WTC11 (cell line): ENCODE measurements at regions not wholly inside any gene's neighbourhood (a gene's known extent, or its start where the extent isn't known, plus 50 kb on each side); places are given as distances from the start of the nearest gene placed in this dataset.

Experiments used
- ATAC-seq: fragments of 200-7000 bp; cut with Tn5 transposase; 2 replicates; pipeline ENCODE4 v1.10.0; 2021; ENCODE audit warnings: mild to moderate bottlenecking, moderate library complexity
- CTCF ChIA-PET: fragments of 300-600 bp; sonication (Branson Sonifier 250); formaldehyde crosslinking; loops from one replicate; lab custom pipeline; 2021; ENCODE audit warnings: antibody characterized with exemption; lab: Charles Lee
- POLR2A ChIA-PET: fragments of 350-600 bp; sonication (Branson Sonifier 250); formaldehyde crosslinking; loops from one replicate; lab custom pipeline; 2021; ENCODE audit warnings: antibody characterized with exemption; lab: Charles Lee
- DNase-seq: peaks from one replicate; pipeline ENCODE4 v3.0.0; 2021; ENCODE audit warnings: low spot score
- H3K27ac Mint-ChIP-seq: 2 replicates; pipeline ENCODE4 v1.8.0; 2021; ENCODE audit warnings: mixed read lengths
- H3K27me3 Mint-ChIP-seq: 2 replicates; pipeline ENCODE4 v1.8.0; 2021; ENCODE audit warnings: low read depth, mild to moderate bottlenecking, moderate library complexity, mixed read lengths
- H3K36me3 Mint-ChIP-seq: 2 replicates; pipeline ENCODE4 v1.8.0; 2021; ENCODE audit warnings: mixed read lengths
- H3K4me1 Mint-ChIP-seq: 2 replicates; pipeline ENCODE4 v1.8.0; 2022; ENCODE audit warnings: mixed read lengths
- H3K4me3 Mint-ChIP-seq: 2 replicates; pipeline ENCODE4 v1.8.0; 2021; ENCODE audit warnings: mild to moderate bottlenecking, moderate library complexity, mixed read lengths
- H3K9me3 Mint-ChIP-seq: 2 replicates; pipeline ENCODE4 v1.8.0; 2021; ENCODE audit warnings: mixed read lengths
- ARID4B ChIP-seq: sonication (generic); formaldehyde crosslinking; IDR thresholded peaks from 2 replicates; pipeline ENCODE4 v1.8.0; 2023; ENCODE audit warnings: missing genetic modification reagents, mild to moderate bottlenecking, borderline replicate concordance
- ATF2 ChIP-seq: sonication (generic); formaldehyde crosslinking; IDR thresholded peaks from 2 replicates; pipeline ENCODE4 v1.8.1; 2022; ENCODE audit warnings: low read depth, missing genetic modification reagents, borderline replicate concordance
- CREB1 ChIP-seq: sonication (generic); formaldehyde crosslinking; IDR thresholded peaks from 2 replicates; pipeline ENCODE4 v1.8.0; 2023; ENCODE audit warnings: mild to moderate bottlenecking, missing genetic modification reagents
- ERG ChIP-seq: fragments of 250-450 bp; sonication (Bioruptor Pico); IDR thresholded peaks from 2 replicates; pipeline ENCODE4 v1.8.0; 2021; ENCODE audit warnings: mild to moderate bottlenecking
- IRF2 ChIP-seq: sonication (generic); formaldehyde crosslinking; IDR thresholded peaks from 2 replicates; pipeline ENCODE4 v1.8.0; 2022; ENCODE audit warnings: low read depth, missing genetic modification reagents, borderline replicate concordance
- KAT7 ChIP-seq: sonication (generic); formaldehyde crosslinking; IDR thresholded peaks from 2 replicates; pipeline ENCODE4 v1.8.1; 2023; ENCODE audit warnings: missing genetic modification reagents, mild to moderate bottlenecking, borderline replicate concordance
- MLX ChIP-seq: sonication (generic); formaldehyde crosslinking; IDR thresholded peaks from 2 replicates; pipeline ENCODE4 v1.8.1; 2023; ENCODE audit warnings: mild to moderate bottlenecking, missing genetic modification reagents, moderate library complexity
- NFYB ChIP-seq: sonication (generic); formaldehyde crosslinking; conservative IDR thresholded peaks from 2 replicates; pipeline ENCODE4 v1.8.0; 2022; ENCODE audit warnings: low read depth, missing genetic modification reagents
- NR1H2 ChIP-seq: sonication (generic); formaldehyde crosslinking; IDR thresholded peaks from 2 replicates; pipeline ENCODE4 v1.9.0; 2021; ENCODE audit warnings: mild to moderate bottlenecking, moderate library complexity, missing genetic modification reagents
- NR2C2 ChIP-seq: sonication (generic); formaldehyde crosslinking; IDR thresholded peaks from 2 replicates; pipeline ENCODE4 v1.8.0; 2022; ENCODE audit warnings: mild to moderate bottlenecking, missing genetic modification reagents
- NR3C1 ChIP-seq: sonication (generic); formaldehyde crosslinking; conservative IDR thresholded peaks from 2 replicates; pipeline ENCODE4 v1.8.1; 2023; ENCODE audit warnings: low read depth, mild to moderate bottlenecking, missing genetic modification reagents
- OVOL2 ChIP-seq: fragments of 250-450 bp; sonication (Bioruptor Pico); IDR thresholded peaks from 2 replicates; pipeline ENCODE4 v1.9.0; 2021; ENCODE audit warnings: mild to moderate bottlenecking, borderline replicate concordance
- PRDM15 ChIP-seq: sonication (generic); formaldehyde crosslinking; IDR thresholded peaks from 2 replicates; pipeline ENCODE4 v1.8.0; 2022; ENCODE audit warnings: missing genetic modification reagents
- RELA ChIP-seq: sonication (generic); formaldehyde crosslinking; IDR thresholded peaks from 2 replicates; pipeline ENCODE4 v1.8.1; 2022; ENCODE audit warnings: missing genetic modification reagents, mild to moderate bottlenecking, borderline replicate concordance
- TP53 ChIP-seq: sonication (generic); formaldehyde crosslinking; IDR thresholded peaks from 2 replicates; pipeline ENCODE4 v1.8.1; 2023; ENCODE audit warnings: mild to moderate bottlenecking, missing genetic modification reagents
- ZNF425 ChIP-seq: fragments of 250-450 bp; sonication (Bioruptor Pico); conservative IDR thresholded peaks from 2 replicates; pipeline ENCODE4 v1.9.0; 2021; ENCODE audit warnings: mild to moderate bottlenecking
- ZNF671 ChIP-seq: fragments of 250-450 bp; sonication (Bioruptor Pico); IDR thresholded peaks from 2 replicates; pipeline ENCODE4 v1.8.0; 2021; ENCODE audit warnings: mild to moderate bottlenecking
- ZSCAN18 ChIP-seq: fragments of 250-450 bp; sonication (Bioruptor Pico); IDR thresholded peaks from 2 replicates; pipeline ENCODE4 v2.1.2; 2022; ENCODE audit warnings: mild to moderate bottlenecking, moderate library complexity

- TF ChIP-seq MLX, result no peak
- no peak for TF ChIP-seq ARID4B (CRISPR knock-in tag)
- TF ChIP-seq OVOL2 (CRISPR knock-in tag), result no peak
- TF ChIP-seq TP53 (CRISPR knock-in tag), result no peak
- no peak for TF ChIP-seq ZSCAN18 (CRISPR knock-in tag)
- TF ChIP-seq PRDM15 (CRISPR knock-in tag), result no peak
- no peak for TF ChIP-seq IRF2
- TF ChIP-seq NR3C1 (CRISPR knock-in tag), result no peak
- TF ChIP-seq ATF2 (CRISPR knock-in tag), result no peak
Measured at GRCh38 chr2:2921011-2921720, 456.5 kb downstream of the EIPR1 start (continued).

- H3K27ac Mint-ChIP-seq, result no peak overlapping the region
- H3K9me3 Mint-ChIP-seq, result peaks cover 11% of the 10 kb centered on the region
- ATAC-seq (no peak), DNase-seq (no peak)
- H3K36me3 Mint-ChIP-seq, result no peaks in the 10 kb centered on the region
- no peaks in the 10 kb centered on the region for H3K4me1 Mint-ChIP-seq
- peaks cover 2% of the 10 kb centered on the region; the same call in 1 of the 2 replicates for H3K27me3 Mint-ChIP-seq
- ChIA-PET CTCF (no interaction called here), POLR2A (no interaction called here)
- no peak overlapping the region for H3K4me3 Mint-ChIP-seq
- TF ChIP-seq CREB1 (CRISPR knock-in tag), result no peak
- TF ChIP-seq NFYB (CRISPR knock-in tag), result no peak
- no peak for TF ChIP-seq RELA (CRISPR knock-in tag)
- no peak for TF ChIP-seq ZNF671
- TF ChIP-seq NR2C2 (CRISPR knock-in tag), result no peak
- TF ChIP-seq KAT7 (CRISPR knock-in tag), result no peak
- no peak for TF ChIP-seq ZNF425 (CRISPR knock-in tag)
- TF ChIP-seq NR1H2 (CRISPR knock-in tag), result no peak
- no peak for TF ChIP-seq ERG (CRISPR knock-in tag)
Measured at GRCh38 chr2:2919574-2920365, 457.8 kb downstream of the EIPR1 start.
